ENCODE measurements at regions not wholly inside any gene's neighbourhood (a gene's known extent, or its start where the extent isn't known, plus 50 kb on each side); places are given as distances from the start of the nearest gene placed in this dataset.
"Not testable (repeated sequence)": the region's sequence is repeated elsewhere in the genome, so short reads cannot be mapped to it uniquely, and the experiment has no call there.

GRCh38 chr2:189312643-189313042 lies 128.6 kb upstream of the WDR75 start:
- DNase-seq, result no peak

GRCh38 chr2:189318761-189319160 lies 122.5 kb upstream of the WDR75 start:
- no peak for DNase-seq

- DNase-seq, result not testable (repeated sequence)
These were observed 121.8 kb upstream of the WDR75 start for GRCh38 chr2:189319424-189319823.

- no peak for DNase-seq
These were observed 113.1 kb upstream of the WDR75 start for GRCh38 chr2:189327879-189328847.

GRCh38 chr2:189328848-189329245 lies 112.4 kb upstream of the WDR75 start:
- no peak for DNase-seq

GRCh38 chr2:189336276-189336975 lies 104.8 kb upstream of the WDR75 start:
- DNase-seq, result no peak

GRCh38 chr2:189337656-189338055 lies 103.6 kb upstream of the WDR75 start:
- DNase-seq, result no peak

GRCh38 chr2:189338115-189338514 lies 103.2 kb upstream of the WDR75 start:
- no peak for DNase-seq

GRCh38 chr2:189341077-189341476 lies 100.2 kb upstream of the WDR75 start:
- DNase-seq, result no peak

GRCh38 chr2:189344043-189344442 lies 97.2 kb upstream of the WDR75 start:
- no peak for DNase-seq

- peak; percentile 13 for DNase-seq
These were observed 93.7 kb upstream of the WDR75 start for GRCh38 chr2:189347540-189347939.

- no peak for DNase-seq
These were observed 92.9 kb upstream of the WDR75 start for GRCh38 chr2:189348369-189348768.

- DNase-seq, result no peak
These were observed 90.6 kb upstream of the WDR75 start for GRCh38 chr2:189350540-189351209.

GRCh38 chr2:189351933-189352332 lies 89.3 kb upstream of the WDR75 start:
- not testable (repeated sequence) for DNase-seq

- not testable (repeated sequence) for DNase-seq
These were observed 83.9 kb upstream of the WDR75 start for GRCh38 chr2:189357375-189357774.

- no peak for DNase-seq
These were observed 80.4 kb upstream of the WDR75 start for GRCh38 chr2:189360861-189361260.

- DNase-seq, result no peak
These were observed 79.0 kb upstream of the WDR75 start for GRCh38 chr2:189362283-189362682.

- no peak for DNase-seq
These were observed 77.7 kb upstream of the WDR75 start for GRCh38 chr2:189363559-189363958.

- DNase-seq, result no peak
These were observed 76.7 kb upstream of the WDR75 start for GRCh38 chr2:189364607-189365006.

GRCh38 chr2:189366349-189366748 lies 74.9 kb upstream of the WDR75 start:
- no peak for DNase-seq

- DNase-seq, result no peak
These were observed 73.9 kb upstream of the WDR75 start for GRCh38 chr2:189367343-189367742.

GRCh38 chr2:189369566-189369965 lies 71.7 kb upstream of the WDR75 start:
- DNase-seq, result no peak

- no peak for DNase-seq
These were observed 70.6 kb upstream of the WDR75 start for GRCh38 chr2:189370719-189371118.

Data from T1000 (cell line).